ENCODE measurements at regions not wholly inside any gene's neighbourhood (a gene's known extent, or its start where the extent isn't known, plus 50 kb on each side); places are given as distances from the start of the nearest gene placed in this dataset.

DNA sequence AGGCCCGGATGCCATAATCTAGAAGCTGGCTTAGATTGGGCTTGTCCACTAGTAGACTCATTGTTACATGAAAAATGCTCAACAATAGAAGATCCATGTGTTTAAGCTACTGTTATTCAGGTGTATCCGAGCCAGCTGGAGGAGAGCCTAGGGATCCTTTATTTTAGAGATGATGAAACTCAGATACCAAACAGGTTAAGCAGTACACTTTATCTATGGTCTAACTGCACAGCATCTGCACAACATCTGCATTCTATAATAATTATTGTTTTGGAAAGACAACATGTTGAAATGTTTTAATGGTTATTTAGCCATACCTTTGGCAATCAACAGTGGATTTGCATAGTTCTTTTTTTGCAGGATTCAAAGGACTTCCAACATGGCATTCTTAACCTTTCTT, 134.1 kb downstream of the RFPL4B start:
- H3K9me3 ChIP-seq, result no peaks in the 10 kb centered on the region
- H3K4me3 ChIP-seq, result no peak overlapping the region
- TF ChIP-seq, protein P1, sequence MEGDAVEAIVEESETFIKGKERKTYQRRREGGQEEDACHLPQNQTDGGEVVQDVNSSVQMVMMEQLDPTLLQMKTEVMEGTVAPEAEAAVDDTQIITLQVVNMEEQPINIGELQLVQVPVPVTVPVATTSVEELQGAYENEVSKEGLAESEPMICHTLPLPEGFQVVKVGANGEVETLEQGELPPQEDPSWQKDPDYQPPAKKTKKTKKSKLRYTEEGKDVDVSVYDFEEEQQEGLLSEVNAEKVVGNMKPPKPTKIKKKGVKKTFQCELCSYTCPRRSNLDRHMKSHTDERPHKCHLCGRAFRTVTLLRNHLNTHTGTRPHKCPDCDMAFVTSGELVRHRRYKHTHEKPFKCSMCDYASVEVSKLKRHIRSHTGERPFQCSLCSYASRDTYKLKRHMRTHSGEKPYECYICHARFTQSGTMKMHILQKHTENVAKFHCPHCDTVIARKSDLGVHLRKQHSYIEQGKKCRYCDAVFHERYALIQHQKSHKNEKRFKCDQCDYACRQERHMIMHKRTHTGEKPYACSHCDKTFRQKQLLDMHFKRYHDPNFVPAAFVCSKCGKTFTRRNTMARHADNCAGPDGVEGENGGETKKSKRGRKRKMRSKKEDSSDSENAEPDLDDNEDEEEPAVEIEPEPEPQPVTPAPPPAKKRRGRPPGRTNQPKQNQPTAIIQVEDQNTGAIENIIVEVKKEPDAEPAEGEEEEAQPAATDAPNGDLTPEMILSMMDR (IDR thresholded peaks at IDR 0.05), result no peak
- no peak for TF ChIP-seq POLR2A (IDR thresholded peaks at IDR 0.05)
- H3K27ac ChIP-seq, result no peak overlapping the region
- H3K27me3 ChIP-seq, result no peaks in the 10 kb centered on the region
- no peak for DNase-seq
- H3K36me3 ChIP-seq, result no peaks in the 10 kb centered on the region
- H3K4me1 ChIP-seq, result no peaks in the 10 kb centered on the region

DNA sequence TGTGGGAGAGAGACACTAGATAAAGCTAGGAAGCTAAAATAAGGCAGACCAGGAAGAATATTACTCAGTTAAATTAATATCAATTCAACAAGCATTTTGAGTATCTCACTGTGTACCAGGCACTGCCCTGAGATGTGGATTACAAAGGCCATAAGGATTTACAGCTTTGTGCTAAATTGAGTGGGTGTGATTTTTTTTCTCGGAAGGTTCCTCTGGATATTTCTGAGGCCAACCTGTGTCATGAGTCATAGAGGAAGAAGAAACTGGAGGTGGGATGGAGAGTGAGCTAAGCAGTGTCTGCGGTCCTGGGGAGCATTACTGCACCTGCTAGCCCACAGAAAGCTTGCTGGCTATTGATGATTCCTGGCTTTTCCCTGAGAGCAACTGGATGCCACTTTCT, 135.2 kb downstream of the RFPL4B start:
- TF ChIP-seq POLR2A (IDR thresholded peaks at IDR 0.05), result no peak
- TF ChIP-seq, protein P1 (IDR thresholded peaks at IDR 0.05), result no peak
- no peak overlapping the region for H3K4me3 ChIP-seq
- no peak for DNase-seq
- no peaks in the 10 kb centered on the region for H3K4me1 ChIP-seq
- H3K27me3 ChIP-seq, result no peaks in the 10 kb centered on the region
- H3K9me3 ChIP-seq, result no peaks in the 10 kb centered on the region
- no peak overlapping the region for H3K27ac ChIP-seq
- H3K36me3 ChIP-seq, result no peaks in the 10 kb centered on the region

DNA sequence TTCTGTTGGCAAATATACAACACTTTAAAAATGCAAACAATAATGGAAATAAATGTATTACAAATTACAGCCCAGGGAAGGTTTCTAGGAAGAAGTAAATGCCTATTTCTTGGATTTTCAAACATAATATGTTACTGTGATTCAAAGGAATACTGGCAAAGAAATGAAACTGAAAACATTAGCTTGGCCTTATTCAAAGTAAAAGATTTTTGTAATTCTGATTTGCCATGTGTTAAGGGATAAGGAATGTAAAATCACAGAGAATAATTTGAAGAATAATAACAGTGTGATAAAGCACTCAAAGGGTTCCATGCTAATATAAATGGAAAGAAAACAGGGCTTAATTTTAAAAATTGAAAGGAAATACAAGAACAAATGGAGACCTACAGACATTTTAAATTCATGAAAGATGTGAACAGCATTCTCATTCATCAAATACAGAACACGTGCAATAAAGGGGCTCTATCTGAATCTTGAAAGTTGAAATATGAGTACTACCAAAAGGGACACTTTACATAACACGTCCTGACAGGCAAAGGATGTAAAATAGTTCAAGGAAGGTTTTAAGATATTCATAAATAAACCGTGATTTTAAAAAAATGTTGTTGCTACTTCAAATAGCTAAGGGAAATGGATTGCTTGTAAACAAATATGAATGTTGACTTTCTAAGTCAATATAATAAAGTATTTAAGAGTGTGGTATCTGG, 138.1 kb downstream of the RFPL4B start:
- no peaks in the 10 kb centered on the region for H3K27me3 ChIP-seq
- H3K27ac ChIP-seq, result no peak overlapping the region
- no peaks in the 10 kb centered on the region for H3K36me3 ChIP-seq
- H3K4me1 ChIP-seq, result no peaks in the 10 kb centered on the region
- H3K9me3 ChIP-seq, result no peaks in the 10 kb centered on the region
- no peak for DNase-seq
- H3K4me3 ChIP-seq, result no peak overlapping the region
- TF ChIP-seq, protein P1 (IDR thresholded peaks at IDR 0.05), result no peak
- TF ChIP-seq POLR2A (IDR thresholded peaks at IDR 0.05), result no peak

DNA sequence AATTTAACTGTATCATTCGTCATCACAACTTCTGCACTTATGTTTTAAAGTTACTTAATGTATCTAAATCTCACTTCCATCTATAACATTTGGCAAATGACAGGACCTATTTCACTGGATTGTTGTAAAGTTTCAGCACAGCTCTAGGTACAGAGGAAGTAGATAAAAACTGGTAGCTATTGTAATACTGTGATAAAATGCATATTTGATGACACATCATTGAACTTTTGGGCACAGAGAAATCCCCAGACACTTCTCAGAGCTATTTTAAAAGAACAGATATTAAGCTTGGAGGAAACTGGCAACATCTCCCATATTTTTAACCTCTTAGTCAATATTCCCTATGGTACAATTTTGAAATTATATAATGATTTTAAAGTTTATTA, 138.7 kb downstream of the RFPL4B start:
- Histone ChIP-seq H3K4me3 (no peak overlapping the region), H3K27ac (no peak overlapping the region), H3K27me3 (no peaks in the 10 kb centered on the region), H3K9me3 (no peaks in the 10 kb centered on the region), H3K4me1 (no peaks in the 10 kb centered on the region), H3K36me3 (no peaks in the 10 kb centered on the region)
- DNase-seq, result no peak
- TF ChIP-seq, protein P1 (IDR thresholded peaks at IDR 0.05), result no peak
- no peak for TF ChIP-seq POLR2A (IDR thresholded peaks at IDR 0.05)

DNA sequence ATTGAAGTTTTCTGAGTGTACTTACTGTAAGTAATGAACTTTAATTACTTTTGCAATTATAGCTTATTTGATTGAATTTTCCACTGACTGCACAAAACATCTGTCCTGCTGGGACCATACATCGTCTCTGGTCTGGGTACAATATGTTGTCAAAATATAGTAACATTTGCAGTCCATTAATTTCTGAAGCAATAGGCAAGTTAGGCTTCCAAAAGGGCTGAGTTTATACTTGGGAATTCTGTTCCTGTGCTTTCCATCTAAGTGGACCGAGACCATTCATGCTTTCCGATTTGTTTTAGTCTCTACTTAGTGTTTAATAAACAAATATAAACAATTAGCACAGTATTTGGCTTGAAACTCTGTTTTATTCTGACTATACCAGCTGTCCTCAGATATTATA, 139.3 kb downstream of the RFPL4B start:
- no peaks in the 10 kb centered on the region for H3K9me3 ChIP-seq
- H3K4me1 ChIP-seq, result no peaks in the 10 kb centered on the region
- no peaks in the 10 kb centered on the region for H3K36me3 ChIP-seq
- H3K27ac ChIP-seq, result no peak overlapping the region
- no peak for DNase-seq
- no peak overlapping the region for H3K4me3 ChIP-seq
- no peak for TF ChIP-seq POLR2A (IDR thresholded peaks at IDR 0.05)
- no peaks in the 10 kb centered on the region for H3K27me3 ChIP-seq

DNA sequence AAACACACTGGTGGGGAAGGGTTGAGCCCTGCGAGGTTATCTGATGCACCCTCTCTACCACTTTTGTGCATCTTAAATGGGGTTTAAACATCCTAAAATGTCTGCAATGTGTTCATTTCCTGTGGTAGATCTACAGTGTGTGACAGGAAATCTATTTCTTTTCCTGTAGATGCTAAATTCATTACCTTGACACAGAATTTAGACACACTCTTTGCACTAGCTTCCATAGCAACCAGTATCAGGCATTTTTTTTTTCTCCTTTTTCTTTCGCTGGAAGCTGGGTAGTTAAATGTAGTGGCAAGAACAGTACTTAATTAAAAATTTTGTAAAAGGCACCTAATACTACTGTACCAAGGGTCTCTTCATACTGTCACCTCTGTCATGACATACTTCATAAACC, 141.1 kb downstream of the RFPL4B start:
- H3K27ac ChIP-seq, result no peak overlapping the region
- TF ChIP-seq, protein P1 (IDR thresholded peaks at IDR 0.05), result no peak
- TF ChIP-seq POLR2A (IDR thresholded peaks at IDR 0.05), result no peak
- no peak overlapping the region for H3K4me3 ChIP-seq
- no peaks in the 10 kb centered on the region for H3K27me3 ChIP-seq
- H3K36me3 ChIP-seq, result no peaks in the 10 kb centered on the region
- H3K9me3 ChIP-seq, result no peaks in the 10 kb centered on the region
- no peaks in the 10 kb centered on the region for H3K4me1 ChIP-seq
- DNase-seq, result no peak
